ENCODE measurements at regions not wholly inside any gene's neighbourhood (a gene's known extent, or its start where the extent isn't known, plus 50 kb on each side); places are given as distances from the start of the nearest gene placed in this dataset.

DNA sequence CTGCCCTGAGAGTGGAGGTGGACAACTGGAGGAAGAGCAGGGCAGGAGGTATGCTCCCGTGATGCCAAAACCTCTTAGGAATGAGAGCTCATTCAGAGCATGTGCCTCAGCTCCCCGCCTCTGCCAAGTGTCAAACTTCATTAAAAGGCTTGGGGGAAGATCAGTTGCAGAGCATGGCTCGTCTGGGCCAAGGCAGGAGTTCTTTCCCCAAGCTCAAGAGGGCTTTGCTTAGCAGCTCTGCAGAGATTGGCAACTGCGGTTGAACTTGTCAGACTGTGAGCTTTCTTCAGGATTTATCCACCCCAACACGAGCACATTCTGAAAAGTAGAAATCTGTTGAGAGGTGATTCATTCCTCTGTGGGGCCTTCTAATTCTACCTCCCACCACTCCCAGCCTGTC lies 248.1 kb downstream of the HS3ST3A1 start:
- no peak for DNase-seq (ENCODE audit: low read depth)

GRCh38 chr17:13352747-13353415 lies 248.8 kb downstream of the HS3ST3A1 start:
- DNase-seq (ENCODE audit: low read depth): no peak

DNA sequence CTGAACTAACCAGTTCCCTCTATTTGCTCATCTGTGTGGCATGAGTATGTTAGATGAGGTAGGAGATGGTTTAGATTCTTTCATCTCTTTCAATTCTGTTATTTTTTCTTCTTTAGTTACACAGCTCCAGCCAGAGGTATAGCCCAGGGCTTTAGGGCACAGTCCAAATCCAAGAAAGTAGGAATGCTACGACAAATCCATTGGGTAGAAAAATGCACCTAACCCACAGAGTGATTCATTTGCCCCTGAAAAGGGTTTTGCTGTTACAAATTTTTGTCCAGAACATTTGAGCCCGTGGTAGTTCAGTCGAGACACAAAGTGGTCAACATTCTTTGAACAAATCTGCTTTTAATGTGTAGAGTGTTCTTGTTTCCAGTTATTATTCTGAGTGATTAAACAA lies 250.7 kb downstream of the HS3ST3A1 start:
- DNase-seq (ENCODE audit: low read depth): no peak

GRCh38 chr17:13350466-13350865 lies 251.3 kb downstream of the HS3ST3A1 start:
- no peak for DNase-seq (ENCODE audit: low read depth)

GRCh38 chr17:13346996-13347762 lies 254.6 kb downstream of the HS3ST3A1 start:
- no peak for DNase-seq (ENCODE audit: low read depth)

GRCh38 chr17:13346592-13346991 lies 255.1 kb downstream of the HS3ST3A1 start:
- DNase-seq (ENCODE audit: low read depth): no peak

- no peak for DNase-seq (ENCODE audit: low read depth)
These were observed 255.6 kb downstream of the HS3ST3A1 start for GRCh38 chr17:13346081-13346533.

DNA sequence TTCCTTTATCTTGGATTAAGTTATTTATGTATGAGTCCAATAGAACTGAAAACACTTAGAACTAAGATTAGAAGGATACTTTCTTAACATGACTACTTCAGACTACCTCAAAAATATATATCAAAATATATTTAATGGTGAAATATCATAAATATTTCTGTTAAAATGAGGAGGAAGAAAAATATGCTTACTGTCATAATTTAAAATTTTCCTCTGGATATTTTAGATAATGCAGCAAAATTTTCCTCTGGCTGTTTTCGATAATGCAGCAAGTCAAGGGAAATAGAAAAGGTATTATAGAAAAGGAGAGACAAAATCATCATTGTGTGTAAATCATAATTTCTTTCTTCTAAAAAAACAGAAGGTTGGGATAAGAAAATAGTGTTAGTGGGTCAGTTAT lies 263.3 kb downstream of the HS3ST3A1 start:
- DNase-seq (ENCODE audit: low read depth): no peak

GRCh38 chr17:13337864-13338371 lies 263.8 kb downstream of the HS3ST3A1 start:
- peak; percentile 1 for DNase-seq (ENCODE audit: low read depth)

GRCh38 chr17:13337151-13337550 lies 264.6 kb downstream of the HS3ST3A1 start:
- DNase-seq (ENCODE audit: low read depth): no peak

DNA sequence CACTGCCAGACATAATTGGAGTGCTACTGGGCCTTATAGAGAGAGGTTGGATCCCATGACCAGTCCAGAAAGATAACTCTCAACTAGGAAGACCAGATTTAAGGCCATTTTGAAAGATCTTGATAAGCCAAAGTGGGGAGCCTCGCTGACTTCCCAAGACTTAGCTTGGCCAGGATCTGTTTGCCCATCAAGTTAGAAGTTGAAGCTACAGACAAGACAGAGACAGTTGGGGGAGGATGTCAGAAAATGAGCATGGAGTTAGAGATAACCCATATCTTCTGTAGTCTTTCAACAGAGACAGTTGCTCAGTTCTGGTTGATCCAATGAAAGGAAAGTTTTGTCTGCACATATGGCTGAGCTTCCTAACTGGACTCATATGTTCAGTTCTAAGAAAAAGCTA lies 267.4 kb downstream of the HS3ST3A1 start:
- no peak for DNase-seq (ENCODE audit: low read depth)

DNA sequence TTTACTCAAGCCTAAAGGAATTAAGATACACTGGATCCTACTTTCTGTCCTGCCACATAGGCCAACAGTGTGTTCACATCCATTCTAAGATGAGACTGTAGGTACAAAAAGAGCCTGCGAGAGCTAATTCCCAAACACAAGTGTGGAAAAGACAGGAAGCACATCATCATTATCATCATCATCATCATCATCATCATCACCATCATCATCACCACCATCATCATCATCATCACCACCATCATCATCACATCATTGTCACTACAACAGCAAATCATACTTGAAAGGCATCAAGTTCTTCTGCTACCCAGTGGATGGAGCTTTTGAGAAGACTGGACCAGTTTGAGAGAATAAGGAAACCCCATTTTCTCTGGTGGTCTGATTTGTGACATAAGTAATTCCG lies 268.1 kb downstream of the HS3ST3A1 start:
- DNase-seq (ENCODE audit: low read depth): no peak

DNA sequence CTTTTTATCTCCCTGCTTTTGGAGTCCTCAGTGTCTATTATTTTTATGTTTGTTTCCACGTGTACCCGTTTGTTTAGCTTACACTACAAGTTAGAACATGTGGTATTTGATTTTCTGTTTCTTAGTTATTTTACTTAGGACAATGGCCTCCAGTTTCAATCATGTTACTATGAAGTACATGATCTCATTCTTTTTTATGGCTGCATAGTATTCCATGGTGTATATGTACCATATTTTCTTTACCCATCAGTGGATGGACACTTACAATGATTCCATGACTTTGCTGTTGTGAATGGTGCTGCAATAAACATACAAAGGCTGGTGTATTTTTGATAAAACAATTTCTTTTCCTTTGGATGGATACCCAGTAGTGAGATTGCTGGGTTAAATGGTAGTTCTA lies 269.5 kb downstream of the HS3ST3A1 start:
- no peak for DNase-seq (ENCODE audit: low read depth)

GRCh38 chr17:13329421-13329820 lies 272.3 kb downstream of the HS3ST3A1 start:
- no peak for DNase-seq (ENCODE audit: low read depth)

- DNase-seq (ENCODE audit: low read depth): no peak
These were observed 277.7 kb downstream of the HS3ST3A1 start for GRCh38 chr17:13323990-13324389.

- DNase-seq (ENCODE audit: low read depth): no peak
These were observed 279.6 kb downstream of the HS3ST3A1 start for GRCh38 chr17:13321951-13322701.

DNA sequence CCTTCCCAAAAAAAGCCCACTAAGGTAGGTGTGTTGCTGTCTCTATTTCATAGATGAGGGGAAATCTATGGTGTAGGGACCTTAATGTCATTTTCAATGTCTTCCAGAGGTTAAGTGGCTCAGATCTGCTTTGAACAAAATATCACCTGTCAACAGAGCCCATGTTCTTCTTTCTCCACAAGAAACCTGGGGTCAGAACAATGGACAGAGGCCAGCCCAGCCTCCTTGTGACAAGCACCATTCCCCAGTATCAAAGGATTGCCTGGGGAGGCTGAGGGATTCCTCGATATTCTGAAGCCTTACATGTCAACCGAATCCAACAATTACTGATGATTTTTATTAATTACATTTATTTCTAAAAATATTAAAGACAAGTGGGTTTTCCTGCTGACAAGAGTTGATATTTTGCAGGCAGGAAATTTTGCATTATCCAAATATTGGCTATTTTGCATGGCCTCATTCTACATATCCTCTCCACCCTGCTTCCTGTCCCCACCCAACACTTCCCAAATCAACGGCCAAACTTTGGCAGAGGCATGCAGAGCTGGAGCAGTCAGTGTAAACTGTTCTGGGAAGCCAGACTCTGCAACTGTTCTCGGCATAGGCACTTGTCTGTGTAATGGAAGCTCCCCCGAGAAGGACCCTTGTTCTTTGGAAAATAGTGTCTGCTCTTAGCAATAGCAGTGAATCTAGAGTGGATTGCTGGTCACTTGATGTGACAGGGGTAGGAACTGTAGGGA lies 281.5 kb downstream of the HS3ST3A1 start:
- DNase-seq (ENCODE audit: low read depth): no peak

DNA sequence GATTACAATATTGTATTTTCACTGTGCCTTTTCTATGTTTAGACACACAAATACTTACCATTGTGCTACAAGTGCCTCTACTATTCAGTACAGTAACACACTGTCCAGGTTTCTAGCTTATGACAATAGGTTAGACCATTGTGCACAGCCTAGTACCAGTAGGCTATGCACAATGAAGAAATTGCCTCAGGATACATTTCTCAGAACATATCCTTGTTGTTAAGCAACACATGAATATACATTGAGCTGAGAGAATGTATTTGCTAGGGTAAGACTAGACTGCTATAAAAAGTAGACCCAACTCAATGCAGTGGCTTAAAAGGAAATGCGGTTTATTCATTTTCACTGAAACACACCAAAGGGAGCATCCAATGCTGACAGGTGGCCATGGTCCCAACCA lies 285.1 kb downstream of the HS3ST3A1 start:
- DNase-seq (ENCODE audit: low read depth): no peak

DNA sequence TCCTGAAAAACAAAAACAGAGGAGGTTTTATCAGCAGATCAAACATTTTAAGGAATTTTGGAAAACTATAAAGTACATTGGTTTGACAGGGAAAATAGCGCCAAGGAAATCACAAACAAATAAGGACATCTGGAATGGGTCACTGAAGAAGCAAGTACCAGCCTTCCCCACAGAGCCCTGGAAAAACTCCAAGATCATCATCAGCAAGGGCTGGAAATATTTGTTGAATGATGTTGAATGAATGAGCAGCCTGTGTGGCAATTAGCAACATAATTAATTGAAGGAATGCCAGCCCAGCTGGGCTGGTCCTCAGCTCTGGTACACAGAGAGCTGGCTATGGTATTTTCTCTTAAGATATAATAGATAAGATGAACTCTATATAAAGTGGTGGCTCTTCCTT lies 290.4 kb downstream of the HS3ST3A1 start:
- DNase-seq (ENCODE audit: low read depth): no peak

DNA sequence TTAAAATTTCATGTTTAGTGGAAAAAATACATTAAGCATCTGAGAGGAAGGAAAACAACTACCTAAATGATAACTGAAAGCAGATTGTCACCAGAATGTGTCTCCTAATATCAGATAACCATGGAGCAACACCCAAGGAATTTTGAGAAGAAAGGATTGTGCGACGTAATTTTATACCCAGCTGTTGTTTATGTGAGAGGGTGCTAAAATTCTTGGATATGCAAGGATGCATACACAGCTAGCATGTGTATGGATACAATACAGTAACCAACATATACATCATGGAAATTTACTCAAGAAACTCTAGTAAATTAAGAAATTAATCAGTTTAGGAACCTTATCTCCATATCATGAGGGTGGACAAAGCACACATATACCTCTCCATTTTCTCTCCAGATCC lies 290.9 kb downstream of the HS3ST3A1 start:
- DNase-seq (ENCODE audit: low read depth): no peak

DNA sequence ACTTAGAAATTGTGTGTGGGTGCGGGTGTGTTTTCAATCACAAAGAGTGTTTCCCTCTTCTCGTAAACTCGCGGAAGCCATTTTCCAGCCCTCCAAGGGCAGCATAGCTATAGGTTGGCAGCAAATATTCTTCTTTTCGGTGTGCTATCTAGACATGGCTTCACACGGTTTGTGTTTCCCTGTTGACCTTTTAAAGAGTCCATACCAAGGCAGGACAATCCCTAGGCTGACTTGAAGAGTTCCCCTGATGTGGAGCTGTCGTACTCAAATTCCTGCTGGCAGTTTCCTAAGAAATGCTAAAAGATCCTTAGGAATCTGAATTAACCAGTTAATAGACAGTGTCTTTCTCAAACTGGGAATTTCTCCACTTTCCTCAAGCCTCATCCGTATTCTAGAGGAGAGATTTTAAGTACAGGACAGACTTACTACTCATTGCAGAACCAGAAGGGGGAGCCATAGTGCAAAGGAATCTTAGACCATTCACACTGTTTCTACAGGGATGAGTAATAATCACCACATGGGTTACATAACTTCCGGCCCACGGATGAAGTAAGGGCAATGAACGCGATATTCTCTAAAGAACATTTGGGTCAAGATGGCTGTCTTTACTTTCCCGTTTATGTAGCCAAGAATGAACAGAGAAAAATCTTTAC lies 288.6 kb upstream of the ELAC2 start:
- no peak for DNase-seq (ENCODE audit: low read depth)

DNA sequence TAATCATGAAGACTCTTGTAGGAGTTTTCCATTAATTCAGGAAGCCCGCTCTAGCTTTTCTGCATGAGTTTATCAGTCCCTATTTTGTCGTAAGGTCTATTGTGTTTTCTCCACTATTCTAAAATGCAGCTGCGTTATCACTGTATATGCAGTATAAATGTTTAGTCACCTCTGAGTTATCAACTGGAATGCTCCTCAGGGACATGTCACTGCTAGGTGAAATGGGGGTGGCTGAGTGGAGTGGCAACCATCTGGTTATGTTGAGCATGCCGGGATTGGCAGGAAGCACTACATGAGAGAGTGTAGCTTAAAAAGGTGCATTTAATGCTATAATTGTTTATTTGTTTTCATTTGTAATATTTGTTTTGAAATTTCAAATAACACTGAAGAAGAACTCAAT lies 285.2 kb upstream of the ELAC2 start:
- no peak for DNase-seq (ENCODE audit: low read depth)

Measured in activated gamma-delta T cell treated with anti-CD3 and anti-CD28 coated beads, Interleukin-2, amount 50 U/mL, for 16 hours (primary cell).